GM23338 (cell line): ENCODE measurements at regions not wholly inside any gene's neighbourhood (a gene's known extent, or its start where the extent isn't known, plus 50 kb on each side); places are given as distances from the start of the nearest gene placed in this dataset.

ENCODE experiments used
- ATAC-seq: fragments of 200-7000 bp; cut with Tn5 transposase; 3 replicates; pipeline ENCODE4 v1.9.1; 2020
- DNase-seq: peaks from one replicate; pipeline ENCODE4 v3.0.0-alpha.2; 2015; ENCODE audit warnings: low spot score
- H2AFZ ChIP-seq: fragments of 200-600 bp; sonication (generic); 2 replicates; pipeline ENCODE4 v1.8.0; 2016; ENCODE audit warnings: antibody characterized with exemption, mild to moderate bottlenecking, moderate library complexity
- H3F3A ChIP-seq: fragments of 200-600 bp; sonication (generic); replicated peaks from 2 replicates; pipeline ENCODE4 v1.8.0; 2017; ENCODE audit warnings: antibody characterized with exemption, mixed run types, low read depth
- H3K27ac ChIP-seq: fragments of 200-600 bp; sonication (generic); 2 replicates; pipeline ENCODE4 v1.6.1; 2016; ENCODE audit warnings: low read depth
- H3K27me3 ChIP-seq: fragments of 200-600 bp; sonication (generic); 2 replicates; pipeline ENCODE4 v1.8.0; 2016; ENCODE audit warnings: mild to moderate bottlenecking, mixed run types, moderate library complexity; ENCODE audit not compliant: insufficient read depth
- H3K36me3 ChIP-seq: fragments of 200-600 bp; sonication (generic); 2 replicates; pipeline ENCODE4 v1.8.0; 2016; ENCODE audit warnings: mild to moderate bottlenecking; ENCODE audit not compliant: insufficient read depth
- H3K4me1 ChIP-seq: fragments of 200-600 bp; sonication (generic); 2 replicates; pipeline ENCODE4 v1.8.0; 2016; ENCODE audit warnings: mild to moderate bottlenecking, moderate library complexity; ENCODE audit not compliant: insufficient read depth
- H3K4me2 ChIP-seq: fragments of 200-600 bp; sonication (generic); 2 replicates; pipeline ENCODE4 v1.7.1; 2017; ENCODE audit warnings: mixed run types
- H3K4me3 ChIP-seq: fragments of 200-600 bp; sonication (generic); 2 replicates; pipeline ENCODE4 v1.6.1; 2016; ENCODE audit warnings: mixed run types
- H3K79me2 ChIP-seq: fragments of 200-600 bp; sonication (generic); replicated peaks from 2 replicates; pipeline ENCODE4 v1.8.0; 2017; ENCODE audit warnings: mild to moderate bottlenecking; ENCODE audit not compliant: insufficient read depth
- H3K9me2 ChIP-seq: fragments of 200-600 bp; sonication (generic); 2 replicates; pipeline ENCODE4 v1.8.0; 2017; ENCODE audit not compliant: insufficient read depth
- H4K20me1 ChIP-seq: fragments of 200-600 bp; sonication (generic); replicated peaks from 2 replicates; pipeline ENCODE4 v1.8.0; 2017; ENCODE audit warnings: mild to moderate bottlenecking; ENCODE audit not compliant: insufficient read depth
- H3K27ac Mint-ChIP-seq: 2 replicates; pipeline ENCODE4 v1.8.0; 2020; ENCODE audit warnings: inconsistent platforms, mild to moderate bottlenecking, moderate library complexity, mixed read lengths
- H3K27me3 Mint-ChIP-seq: 3 replicates; pipeline ENCODE4 v1.8.0; 2022; ENCODE audit warnings: low read depth, mild to moderate bottlenecking, moderate library complexity, mixed read lengths, inconsistent platforms; ENCODE audit not compliant: insufficient read depth, poor library complexity
- H3K36me3 Mint-ChIP-seq: 3 replicates; pipeline ENCODE4 v1.8.0; 2021; ENCODE audit warnings: low read depth, mild to moderate bottlenecking, inconsistent platforms, moderate library complexity, mixed read lengths
- H3K4me1 Mint-ChIP-seq: 3 replicates; pipeline ENCODE4 v1.8.0; 2020; ENCODE audit warnings: mild to moderate bottlenecking, inconsistent platforms, mixed read lengths
- H3K4me3 Mint-ChIP-seq: 3 replicates; pipeline ENCODE4 v1.8.0; 2021; ENCODE audit warnings: moderate library complexity, mild to moderate bottlenecking, inconsistent platforms, mixed read lengths
- H3K9me3 Mint-ChIP-seq: 3 replicates; pipeline ENCODE4 v1.8.0; 2020; ENCODE audit warnings: moderate library complexity, mild to moderate bottlenecking, inconsistent platforms, mixed read lengths
- CREB1 ChIP-seq: fragments of 250-450 bp; sonication (Bioruptor Pico); IDR thresholded peaks from 2 replicates; pipeline ENCODE4 v1.5.0; 2020; ENCODE audit warnings: low read depth, mild to moderate bottlenecking, moderate library complexity
- CTCF ChIP-seq, 2 experiments: fragments of 200-600 bp in 1 of 2; sonication (generic) in 1 of 2; conservative IDR thresholded peaks; 2 replicates each; pipeline versions ENCODE4 v1.5.1 to v1.6.1; 2016 to 2017; ENCODE audit warnings: antibody characterized with exemption in 2 of 2, low read depth in 2 of 2, mild to moderate bottlenecking in 2 of 2, moderate library complexity in 1 of 2
- ETS1 ChIP-seq: IDR thresholded peaks from 2 replicates; pipeline ENCODE4 v1.6.1; 2016; ENCODE audit warnings: antibody characterized with exemption
- EZH2 ChIP-seq: fragments of 200-600 bp; sonication (generic); IDR thresholded peaks from one replicate; pipeline ENCODE4 v1.8.0; 2017; ENCODE audit warnings: antibody characterized with exemption, mild to moderate bottlenecking, low read depth; ENCODE audit not compliant: unreplicated experiment
- EZH2phosphoT487 ChIP-seq: fragments of 200-600 bp; sonication (generic); IDR thresholded peaks from one replicate; pipeline ENCODE4 v1.8.1; 2018; ENCODE audit warnings: antibody characterized with exemption; ENCODE audit not compliant: unreplicated experiment
- JUNB ChIP-seq: IDR thresholded peaks from one replicate; pipeline ENCODE4 v1.6.1; 2016; ENCODE audit warnings: antibody characterized with exemption; ENCODE audit not compliant: unreplicated experiment
- NANOG ChIP-seq: IDR thresholded peaks from 2 replicates; pipeline ENCODE4 v1.6.1; 2016; ENCODE audit warnings: antibody characterized with exemption, borderline replicate concordance
- POLR2AphosphoS5 ChIP-seq: IDR thresholded peaks from 2 replicates; pipeline ENCODE4 v1.6.1; 2016; ENCODE audit warnings: antibody characterized with exemption, low read depth
- REST ChIP-seq: IDR thresholded peaks from one replicate; pipeline ENCODE4 v1.6.1; 2018; ENCODE audit warnings: antibody characterized with exemption; ENCODE audit not compliant: unreplicated experiment
- STAT1 ChIP-seq: IDR thresholded peaks from one replicate; pipeline ENCODE4 v1.6.1; 2016; ENCODE audit warnings: antibody characterized with exemption; ENCODE audit not compliant: unreplicated experiment
- ZNF114 ChIP-seq: fragments of 250-450 bp; sonication (Bioruptor Pico); IDR thresholded peaks from 2 replicates; pipeline ENCODE4 v1.5.0; 2020; ENCODE audit warnings: mild to moderate bottlenecking, moderate library complexity
- ZNF331 ChIP-seq: fragments of 250-450 bp; sonication (Bioruptor Pico); IDR thresholded peaks from 2 replicates; pipeline ENCODE4 v1.5.0; 2020; ENCODE audit warnings: low read depth, mild to moderate bottlenecking, moderate library complexity
- ZNF462 ChIP-seq: fragments of 250-450 bp; sonication (Bioruptor Pico); IDR thresholded peaks from 2 replicates; pipeline ENCODE4 v1.5.0; 2020; ENCODE audit warnings: mild to moderate bottlenecking, moderate library complexity

- H3K27ac ChIP-seq = no peak overlapping the region
Observed at GRCh38 chr5:10172247-10172646, 77.4 kb downstream of the ATPSCKMT start.

More at GRCh38 chr5:10172247-10172646, 77.4 kb downstream of the ATPSCKMT start:
- Histone ChIP-seq H3K4me3 (no peak overlapping the region), H3F3A (no peaks in the 10 kb centered on the region), H3K4me2 (no peak overlapping the region), H3K4me1 (no peaks in the 10 kb centered on the region), H3K36me3 (no peaks in the 10 kb centered on the region), H3K27me3 (no peaks in the 10 kb centered on the region), H2AFZ (no peak overlapping the region), H4K20me1 (no peaks in the 10 kb centered on the region), H3K9me2 (peaks cover 6% of the 10 kb centered on the region; the same call in 1 of the 2 replicates), H3K79me2 (no peaks in the 10 kb centered on the region)
- TF ChIP-seq CTCF (conservative IDR thresholded peaks at IDR 0.05; ENCODE audit: low read depth in 2 of 2) (no peak), ETS1 (no peak), ZNF331 (CRISPR knock-in tag) (no peak), ZNF462 (CRISPR knock-in tag) (no peak), ZNF114 (CRISPR knock-in tag) (no peak), STAT1 (no peak), EZH2 (no peak), REST (no peak), EZH2phosphoT487 (no peak), CREB1 (CRISPR knock-in tag) (no peak), NANOG (no peak), JUNB (no peak), POLR2AphosphoS5 (no peak)
- Mint-ChIP-seq H3K4me1 (no peaks in the 10 kb centered on the region), H3K9me3 (no peaks in the 10 kb centered on the region), H3K27ac (no peak overlapping the region), H3K36me3 (no peaks in the 10 kb centered on the region), H3K27me3 (no peaks in the 10 kb centered on the region), H3K4me3 (no peak overlapping the region)
- no peak for ATAC-seq
- no peak for DNase-seq
